H1 (cell line): ENCODE measurements at regions not wholly inside any gene's neighbourhood (a gene's known extent, or its start where the extent isn't known, plus 50 kb on each side); places are given as distances from the start of the nearest gene placed in this dataset.

Experiments used
- ATF3 ChIP-seq: IDR thresholded peaks from 2 replicates; pipeline ENCODE4 v1.6.1; 2011; ENCODE audit warnings: low read depth, mild to moderate bottlenecking, low read length; ENCODE audit not compliant: insufficient read depth
- BACH1 ChIP-seq: IDR thresholded peaks from 2 replicates; pipeline ENCODE4 v1.6.1; 2012; ENCODE audit warnings: low read length, improper control_type of control experiment
- BRCA1 ChIP-seq: IDR thresholded peaks from 2 replicates; pipeline ENCODE4 v1.6.1; 2012; ENCODE audit warnings: low read depth, low read length, improper control_type of control experiment
- CBX8 ChIP-seq: fragments of 300-800, 300-1000 bp; sonication (generic); IDR thresholded peaks from 2 replicates; pipeline ENCODE4 v1.7.1; 2016; ENCODE audit warnings: low read depth, low read length, borderline replicate concordance
- CHD1 ChIP-seq: IDR thresholded peaks from 2 replicates; pipeline ENCODE4 v1.6.1; 2012; ENCODE audit warnings: low read depth, low read length, improper control_type of control experiment
- CHD7 ChIP-seq: fragments of 300-600 bp; sonication (generic); IDR thresholded peaks from 2 replicates; pipeline ENCODE4 v1.7.1; 2012; ENCODE audit warnings: low read length, moderate library complexity, mild to moderate bottlenecking, inconsistent platforms; ENCODE audit not compliant: insufficient replicate concordance
- EP300 ChIP-seq, 2 experiments: IDR thresholded peaks; 1 replicate in 1 of 2; 2 replicates in 1 of 2; pipeline ENCODE4 v1.6.1; 2011 to 2012; ENCODE audit warnings: low read depth in 2 of 2, low read length in 2 of 2, mild to moderate bottlenecking in 2 of 2, borderline replicate concordance in 1 of 2, inconsistent platforms in 1 of 2, moderate library complexity in 1 of 2
- KDM1A ChIP-seq: fragments of 200-600, 300-600 bp; sonication (generic); IDR thresholded peaks from 2 replicates; pipeline ENCODE4 v1.7.1; 2016; ENCODE audit warnings: mild to moderate bottlenecking, low read length, borderline replicate concordance
- KDM4A ChIP-seq: IDR thresholded peaks from one replicate; pipeline ENCODE4 v1.7.1; 2012; ENCODE audit warnings: low read depth, mild to moderate bottlenecking, moderate library complexity, low read length, inconsistent platforms; ENCODE audit not compliant: severe bottlenecking
- RNF2 ChIP-seq: fragments of 200-900, 300-1000 bp; sonication (generic); IDR thresholded peaks from 2 replicates; pipeline ENCODE4 v1.7.1; 2016; ENCODE audit warnings: borderline replicate concordance, low read depth, mild to moderate bottlenecking, antibody characterized with exemption, low read length; ENCODE audit not compliant: poor library complexity, severe bottlenecking; ENCODE audit errors: missing control alignments
- SP2 ChIP-seq: IDR thresholded peaks from 2 replicates; pipeline ENCODE4 v1.6.1; 2012; ENCODE audit warnings: mild to moderate bottlenecking, low read length, inconsistent platforms
- TCF12 ChIP-seq: IDR thresholded peaks from 2 replicates; pipeline ENCODE4 v1.6.1; 2011; ENCODE audit warnings: low read depth, mild to moderate bottlenecking, low read length

GRCh38 chr11:30749268-30749667 lies 163.1 kb upstream of the MPPED2 start (continued):
- TF ChIP-seq CHD7 (no peak), BACH1 (no peak), BRCA1 (no peak), CHD1 (no peak), CBX8 (no peak), EP300 (IDR thresholded peaks at IDR 0.05; ENCODE audit: borderline replicate concordance in 1 of 2, low read depth in 2 of 2, low read length in 2 of 2) (no peak), KDM1A (no peak), ATF3 (no peak), SP2 (no peak), TCF12 (no peak), KDM4A (no peak), RNF2 (no peak)
